GM18520 (cell line): ENCODE measurements at regions not wholly inside any gene's neighbourhood (a gene's known extent, or its start where the extent isn't known, plus 50 kb on each side); places are given as distances from the start of the nearest gene placed in this dataset.
A peak's percentile ranks its signal among the peaks of the same experiment; 100 is the strongest.

ENCODE experiments used
- ATAC-seq: cut with Tn5 transposase; IDR thresholded peaks from one replicate; pipeline ENCODE4 v1.9.1; 2021; ENCODE audit not compliant: unreplicated experiment

DNA sequence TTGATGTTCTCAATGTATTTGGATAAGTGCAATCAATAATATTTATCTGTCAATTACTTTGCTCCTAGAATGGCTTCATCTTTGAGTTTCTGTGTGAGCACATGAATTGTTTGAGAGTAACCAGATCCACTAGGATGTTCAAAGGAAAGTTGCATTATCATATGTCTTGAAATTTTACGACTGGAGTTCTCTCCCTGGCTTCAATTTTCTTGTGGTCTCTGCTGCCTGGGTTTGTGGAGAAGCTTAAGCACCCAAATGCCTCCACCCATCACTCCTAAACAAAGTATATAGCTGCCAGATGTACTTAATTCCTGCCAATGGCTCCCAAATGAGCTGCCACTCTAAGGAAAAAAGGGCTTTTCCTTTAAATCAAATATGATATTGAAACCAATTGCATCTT lies 1149.4 kb upstream of the ZEB2 start:
- no peak for ATAC-seq

DNA sequence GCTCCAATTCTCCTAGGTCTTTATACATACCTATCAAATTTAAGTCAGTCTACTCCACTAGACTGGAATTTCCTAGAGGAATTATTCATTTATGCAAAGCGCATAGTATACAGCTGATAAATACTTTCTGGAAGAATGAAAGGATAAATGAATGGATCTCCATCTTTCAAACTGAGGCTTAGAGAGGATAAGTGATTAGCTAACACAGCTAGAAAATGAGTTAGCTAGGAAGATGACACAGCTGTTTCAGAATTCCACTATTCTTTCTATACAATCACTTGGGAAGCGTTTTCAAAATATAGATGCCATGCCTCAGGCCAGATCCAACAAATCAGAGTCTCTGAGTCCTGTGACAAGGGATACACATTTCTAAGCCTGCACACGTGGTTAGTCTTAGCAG lies 1146.6 kb upstream of the ZEB2 start:
- ATAC-seq = no peak

DNA sequence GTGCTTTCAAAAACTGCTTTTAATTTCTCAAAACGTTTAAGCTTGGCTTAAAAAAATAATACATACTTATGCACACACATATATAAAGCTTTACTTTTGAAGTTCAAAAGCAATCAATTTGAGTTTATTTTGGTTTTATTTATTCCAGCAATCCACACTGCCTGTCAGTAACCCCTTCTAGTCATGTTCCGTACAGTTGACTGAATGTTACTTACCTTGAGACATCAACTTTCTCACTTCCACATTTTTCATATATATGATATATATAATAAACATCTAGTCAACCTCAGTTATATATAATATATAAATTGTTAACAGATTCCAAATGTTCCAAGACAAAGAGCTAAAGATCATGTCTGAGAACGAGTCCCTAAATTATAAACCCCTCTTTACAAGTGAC lies 1137.3 kb upstream of the ZEB2 start:
- ATAC-seq = no peak

DNA sequence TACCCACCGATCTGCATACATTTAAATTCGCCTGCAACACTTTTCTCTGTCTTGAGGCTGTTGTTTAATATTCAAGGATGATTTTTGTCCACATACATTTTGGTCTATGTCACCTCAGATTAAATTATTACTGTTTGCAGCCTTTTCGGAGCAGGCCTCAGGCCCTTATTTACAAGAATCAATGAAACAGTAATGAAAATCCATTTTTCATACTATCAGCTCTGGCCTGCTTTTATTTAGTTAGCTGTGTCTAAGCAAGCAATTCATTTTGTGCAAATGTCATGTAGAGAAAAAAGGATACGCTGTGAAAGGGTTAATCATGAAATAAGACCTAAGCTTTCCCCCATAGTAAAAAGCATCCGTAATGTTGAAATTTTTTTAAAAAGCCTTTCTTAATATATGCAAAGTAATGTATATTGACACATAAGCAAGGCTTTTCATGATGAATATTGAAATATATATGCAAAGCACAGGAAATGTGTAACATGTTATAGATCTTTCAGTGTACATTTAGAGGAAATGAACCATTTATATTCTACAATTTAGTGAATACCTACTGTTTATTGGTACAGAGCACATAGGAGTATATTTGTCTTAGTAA lies 1135.3 kb upstream of the ZEB2 start:
- no peak for ATAC-seq

DNA sequence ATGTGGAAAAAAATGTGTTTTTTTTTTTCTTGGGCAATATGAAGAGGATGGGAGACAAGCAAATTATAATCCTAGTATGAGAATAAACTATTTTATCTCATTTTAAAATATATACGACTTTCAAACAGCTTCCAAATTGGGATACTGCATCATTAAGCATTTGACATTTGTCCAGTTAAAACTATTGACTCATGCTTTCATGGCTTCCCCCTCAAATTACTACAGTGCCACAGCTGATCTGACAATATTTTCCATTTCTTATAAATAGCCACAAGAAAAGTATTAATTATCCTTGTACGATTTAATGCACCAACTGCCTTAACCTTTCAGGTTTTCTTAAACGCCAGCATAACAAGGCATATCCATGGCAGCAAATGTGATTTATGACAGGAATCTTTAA lies 1134.8 kb upstream of the ZEB2 start:
- no peak for ATAC-seq

DNA sequence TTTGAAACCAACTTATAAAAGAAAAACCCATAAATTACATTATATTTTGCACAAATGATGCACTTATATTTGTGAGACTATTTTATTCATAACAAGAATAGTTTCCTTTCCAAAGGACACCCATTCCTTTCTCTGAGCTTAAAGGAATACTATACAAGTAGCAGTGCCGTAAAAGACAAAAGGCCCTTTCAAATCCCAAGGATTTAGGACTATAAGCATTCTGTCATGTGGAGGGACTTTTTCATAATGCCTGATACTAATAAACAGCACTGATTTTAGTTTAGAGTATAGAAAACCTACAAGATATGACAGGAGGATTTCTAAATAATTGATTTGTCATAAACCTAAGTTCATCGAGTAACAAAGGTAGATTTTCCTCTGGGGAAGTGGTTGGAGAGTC lies 1134.2 kb upstream of the ZEB2 start:
- no peak for ATAC-seq

DNA sequence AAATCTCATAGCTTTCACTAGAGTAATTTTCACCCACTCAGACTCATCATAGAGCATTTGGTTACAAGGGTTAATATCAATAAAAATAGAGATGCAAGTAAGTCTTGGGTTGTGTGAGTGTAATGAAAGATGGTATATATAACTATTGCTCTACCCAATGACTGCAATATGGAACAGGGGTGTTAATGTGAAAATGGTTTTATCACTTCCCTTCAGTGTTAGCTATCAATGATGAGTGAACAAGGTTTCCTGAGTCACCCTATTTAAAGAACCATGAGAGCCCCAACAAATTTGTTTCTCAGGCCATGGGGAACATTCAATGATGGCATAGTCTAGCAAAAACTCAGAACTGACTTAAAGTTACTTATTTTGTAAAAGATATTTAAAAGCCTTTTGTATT lies 1133.6 kb upstream of the ZEB2 start:
- ATAC-seq = no peak

DNA sequence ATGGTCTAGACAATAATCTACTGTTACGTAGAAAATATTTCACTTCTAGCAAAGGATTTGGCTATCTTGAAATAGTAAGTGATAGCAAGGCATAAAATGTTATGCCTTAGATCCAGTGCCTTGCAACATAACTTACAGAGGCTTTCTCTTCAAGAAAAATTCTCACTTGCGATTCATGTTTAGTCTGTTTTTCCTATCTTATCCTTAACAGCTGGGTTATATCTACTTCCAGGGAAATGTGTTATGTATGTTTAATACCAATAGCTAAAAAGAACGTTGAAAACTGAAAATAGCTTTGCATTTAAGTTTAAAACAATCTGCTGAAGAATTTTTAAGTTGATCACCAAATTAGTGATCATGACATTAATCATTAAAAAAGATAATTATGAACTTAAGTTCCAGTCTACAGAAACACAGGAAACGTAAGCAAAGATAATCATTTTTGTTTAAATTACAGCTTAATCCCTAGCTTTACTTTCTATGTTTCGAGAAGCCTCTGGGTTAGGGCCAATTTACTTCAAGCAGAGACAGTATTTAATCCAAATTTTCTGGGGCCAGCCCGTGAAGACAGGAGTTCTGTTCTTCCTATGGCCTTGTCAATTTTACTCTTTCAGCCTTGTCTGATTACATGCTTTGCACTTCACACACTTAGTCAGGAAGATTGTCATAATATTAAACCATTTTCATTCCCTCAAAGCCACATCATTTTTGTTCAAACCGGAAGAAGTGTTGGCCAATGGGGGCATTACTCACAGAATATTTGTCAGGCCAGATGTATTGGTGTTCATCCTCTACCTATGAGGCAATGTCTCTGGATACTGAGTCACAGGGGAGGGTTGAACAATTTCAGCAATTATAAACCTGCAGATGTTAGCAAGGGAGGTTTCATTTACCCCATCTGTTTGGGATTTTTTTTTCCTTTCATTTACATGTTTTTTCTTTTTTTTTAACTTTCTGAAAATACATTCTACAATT lies 1132.9 kb upstream of the ZEB2 start:
- no peak for ATAC-seq

DNA sequence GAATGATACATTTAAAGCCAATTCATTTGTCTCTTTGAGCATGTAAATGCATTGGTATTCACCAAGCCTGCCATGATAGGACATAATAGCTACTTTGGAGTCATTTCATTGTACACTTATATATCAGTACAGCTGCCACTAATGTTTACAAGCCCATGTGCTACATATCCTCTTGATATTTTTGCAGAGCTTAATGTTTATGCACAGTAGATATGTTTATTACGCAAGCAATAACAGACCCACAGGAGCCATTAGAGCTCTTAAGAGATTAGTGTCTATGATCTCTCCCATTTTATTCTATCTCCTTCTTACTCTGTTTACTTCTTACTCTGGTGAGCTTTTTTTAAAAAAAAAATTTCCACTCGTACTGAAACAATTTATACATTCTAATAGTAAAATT lies 1132.1 kb upstream of the ZEB2 start:
- no peak for ATAC-seq

DNA sequence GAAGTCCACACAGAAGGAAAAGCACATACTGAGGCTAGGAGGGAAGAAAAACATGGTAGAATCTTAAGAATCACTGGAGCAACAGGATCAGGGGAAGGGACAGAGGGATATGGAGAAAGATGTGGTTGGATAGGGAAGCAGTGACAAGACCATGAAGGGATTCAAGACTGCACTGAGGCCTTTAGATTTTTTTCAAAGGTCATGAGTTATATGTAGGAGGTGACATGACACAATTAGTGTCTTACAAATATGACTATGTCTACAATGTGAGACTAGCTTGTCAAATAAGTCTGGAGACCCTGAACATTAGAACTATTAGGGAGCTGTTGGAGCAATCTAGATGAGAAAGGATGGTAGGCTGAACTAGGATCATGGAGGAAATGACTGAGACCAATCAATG lies 1130.3 kb upstream of the ZEB2 start:
- ATAC-seq = no peak

DNA sequence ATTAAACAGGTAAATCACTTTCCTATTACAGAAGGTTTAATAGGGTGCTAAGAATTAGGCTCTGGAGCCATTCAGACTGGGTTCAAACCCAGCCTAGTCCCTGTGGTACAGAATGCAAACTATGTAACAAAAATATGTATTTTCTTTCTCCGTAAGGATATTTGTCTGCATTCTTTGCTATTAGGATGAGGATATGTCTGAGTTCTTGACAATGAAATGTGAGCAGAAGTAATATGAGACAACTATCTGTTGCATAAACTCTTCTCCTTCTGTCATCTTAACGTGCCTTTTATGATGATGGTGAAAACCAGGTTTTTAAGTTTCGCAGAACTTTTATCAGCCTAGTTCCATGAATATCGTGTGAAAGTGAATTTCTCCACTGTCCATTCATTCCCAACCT lies 1129.1 kb upstream of the ZEB2 start:
- no peak for ATAC-seq

DNA sequence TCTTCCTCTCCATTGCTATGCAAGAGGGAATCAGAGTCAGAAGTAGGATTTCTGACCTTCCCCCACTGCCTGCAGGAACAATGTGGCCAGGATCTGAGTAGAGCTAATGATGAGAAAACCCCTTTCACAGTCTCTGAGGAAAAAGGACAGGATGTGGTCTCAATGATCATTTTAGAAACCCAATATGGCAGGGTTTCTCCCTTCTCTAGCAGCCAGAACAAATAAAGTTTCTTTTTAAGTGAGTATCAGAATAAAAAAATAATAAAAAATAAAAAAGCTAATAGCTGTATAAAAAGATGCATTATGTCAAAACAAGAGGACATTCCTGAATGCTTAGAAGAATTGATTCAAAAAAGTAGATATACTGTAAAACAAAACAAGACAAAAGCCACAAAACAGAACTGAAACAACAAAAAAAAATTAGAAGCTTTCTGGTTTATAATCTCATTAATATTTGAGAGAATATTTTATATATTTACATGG lies 1124.9 kb upstream of the ZEB2 start:
- ATAC-seq = peak; percentile 97

DNA sequence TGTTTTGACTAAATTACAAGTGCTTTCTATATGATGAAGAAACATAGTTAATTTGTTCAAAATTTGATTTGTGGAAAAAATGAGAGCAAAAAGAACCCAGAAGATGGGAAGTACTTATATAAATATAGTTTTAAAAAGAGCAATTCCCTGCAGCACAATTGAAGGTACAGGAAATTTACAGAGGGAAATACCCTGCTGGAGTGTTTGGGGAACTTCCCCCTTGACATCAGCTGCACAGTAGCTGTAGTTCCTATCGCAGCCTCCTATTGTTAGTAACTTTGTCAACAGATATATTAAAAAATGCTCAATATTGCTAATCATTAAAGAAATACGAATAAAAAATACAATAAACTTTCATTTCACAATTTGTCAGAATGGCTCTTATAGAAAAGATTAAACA lies 1118.8 kb upstream of the ZEB2 start:
- no peak for ATAC-seq

DNA sequence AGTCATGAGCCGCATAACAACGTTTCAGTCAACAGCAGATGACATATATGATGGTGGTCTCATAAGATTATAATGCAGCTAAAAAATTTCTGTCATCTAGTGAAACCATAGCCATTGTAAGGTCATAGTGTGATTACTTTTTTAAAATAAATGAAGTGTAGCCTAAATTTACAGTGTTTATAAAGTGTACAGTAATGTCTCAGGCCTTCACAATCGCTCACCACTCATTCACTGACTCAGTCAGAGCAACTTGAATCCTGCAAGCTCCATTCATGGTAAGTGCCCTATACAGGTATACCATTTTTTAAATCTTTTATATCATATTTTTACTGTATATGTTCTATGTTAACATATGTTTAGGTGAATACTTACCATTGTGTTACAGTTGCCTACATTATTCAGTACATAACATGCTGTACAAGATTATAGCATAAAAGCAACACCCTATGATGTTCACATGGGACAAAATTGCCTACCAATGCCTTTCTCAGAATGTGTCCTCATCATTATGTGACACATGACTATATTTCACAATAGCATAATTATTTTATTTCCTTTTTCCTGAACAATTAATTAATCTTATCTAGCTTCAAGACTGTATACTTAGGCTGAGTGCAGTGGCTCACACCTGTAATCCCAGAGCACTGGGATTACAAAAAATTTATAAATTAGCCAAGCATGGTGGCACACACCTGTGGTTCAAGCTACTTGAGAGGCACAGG lies 1115.9 kb upstream of the ZEB2 start:
- no peak for ATAC-seq

DNA sequence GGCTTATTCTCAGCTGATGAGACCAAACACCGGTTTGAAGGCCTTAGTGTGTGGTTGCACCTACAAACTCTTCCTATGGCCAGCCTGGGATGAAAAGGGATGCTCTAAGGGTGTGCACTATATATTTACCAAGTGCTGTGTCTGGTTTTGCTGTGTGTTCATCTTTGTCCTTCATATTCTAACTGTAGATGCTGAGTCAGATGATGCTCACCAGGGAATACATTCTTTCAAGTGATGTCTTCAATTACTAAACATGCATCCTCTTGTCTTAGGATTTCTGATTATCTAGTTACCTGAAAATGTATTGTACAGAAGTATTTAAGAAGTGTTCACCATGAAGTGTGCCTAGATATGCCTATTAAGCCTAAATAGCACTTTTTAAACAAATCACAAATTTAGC lies 1111.6 kb upstream of the ZEB2 start:
- ATAC-seq = no peak

DNA sequence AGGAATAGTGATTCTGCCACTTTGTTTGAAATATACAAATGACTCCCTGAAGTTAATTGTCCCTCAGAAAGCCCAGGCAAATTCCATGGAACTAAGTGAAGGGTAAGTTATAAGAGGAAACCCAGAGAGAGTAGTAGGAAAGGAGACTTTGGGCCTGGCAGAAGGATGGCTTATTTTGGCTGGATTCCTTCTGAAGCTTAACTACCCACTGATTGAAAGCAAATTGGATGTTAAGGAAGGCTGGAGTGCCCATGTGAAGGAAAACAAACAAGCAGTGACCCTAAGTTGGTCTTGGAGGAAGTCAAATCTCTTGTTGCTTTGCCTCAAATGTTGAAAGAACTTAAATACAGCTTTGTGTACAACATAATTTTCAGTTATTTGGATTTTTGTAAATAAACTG lies 1106.4 kb upstream of the ZEB2 start:
- no peak for ATAC-seq

DNA sequence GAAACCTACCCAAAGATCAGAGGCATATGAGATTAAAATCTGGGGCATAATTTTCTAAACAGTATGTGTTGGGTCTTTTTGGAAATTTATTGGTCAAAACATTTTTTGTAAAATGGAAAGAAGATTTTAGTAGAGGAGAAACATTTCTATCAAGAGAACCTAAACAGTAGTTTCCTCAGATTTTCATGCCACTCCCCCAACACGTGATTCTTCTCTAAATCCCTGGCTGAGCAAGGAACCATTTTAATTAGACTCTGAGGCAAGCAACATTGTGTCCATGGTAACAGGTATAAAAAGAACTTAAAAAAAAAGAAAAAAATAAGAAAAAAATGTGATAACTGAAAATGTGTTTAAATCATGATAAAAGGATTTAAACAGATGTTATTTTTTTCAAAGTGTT lies 1105.2 kb upstream of the ZEB2 start:
- no peak for ATAC-seq

DNA sequence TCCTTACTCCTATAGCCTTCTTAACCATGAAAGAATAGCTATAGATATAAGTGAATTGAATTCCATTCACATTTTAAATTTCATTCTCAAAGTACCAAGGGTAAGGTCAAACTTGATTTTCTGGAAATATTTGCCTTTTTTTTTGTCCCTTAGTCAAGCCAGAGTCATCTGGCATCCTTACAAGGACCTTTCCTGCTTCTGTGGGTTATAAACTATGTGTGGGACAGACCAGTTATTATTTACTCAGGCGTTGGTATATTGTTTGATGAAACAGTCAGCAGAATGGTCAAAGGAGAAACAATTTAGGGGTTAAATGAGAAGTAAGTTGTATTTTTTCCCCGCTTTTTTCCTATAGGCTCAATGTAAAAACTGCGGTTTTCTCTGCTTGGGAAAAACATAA lies 1103.2 kb upstream of the ZEB2 start:
- no peak for ATAC-seq

DNA sequence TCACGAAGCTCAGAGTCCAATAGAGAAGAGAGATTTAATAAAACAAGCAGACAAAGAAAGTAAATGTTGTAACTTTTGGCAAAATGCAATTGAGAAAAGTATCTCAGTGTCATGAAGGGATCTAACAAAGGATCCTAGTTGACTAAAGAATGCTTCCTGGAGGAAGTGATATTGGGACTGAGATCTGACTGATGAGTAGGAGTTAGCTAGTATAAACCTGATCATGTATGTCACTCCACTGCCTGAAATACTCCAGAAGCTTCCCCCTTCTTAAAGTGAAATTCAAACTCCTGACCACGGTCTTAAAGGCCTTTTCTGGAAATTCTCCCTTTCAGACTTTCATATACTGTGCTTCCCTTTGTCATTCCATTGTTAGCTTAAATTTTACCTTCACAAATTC lies 1102.4 kb upstream of the ZEB2 start:
- ATAC-seq = no peak

DNA sequence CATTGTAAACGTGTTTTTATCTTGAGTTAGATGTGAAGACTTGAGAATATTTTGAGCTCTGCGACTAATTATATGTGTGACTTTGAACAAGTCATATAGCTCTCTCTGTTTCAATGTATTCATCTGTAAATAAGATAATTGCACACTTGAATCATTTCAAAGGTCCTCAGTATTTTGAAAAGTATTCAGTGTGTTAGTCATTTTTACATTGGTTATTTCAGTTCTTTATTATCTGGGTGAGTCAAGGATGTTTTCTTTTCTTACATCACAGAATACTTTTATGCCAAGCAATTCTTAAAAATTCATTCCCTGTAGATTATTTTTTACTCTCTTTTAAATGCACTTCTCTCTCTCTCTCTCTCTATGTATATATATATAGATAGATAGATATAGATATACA lies 1098.0 kb upstream of the ZEB2 start:
- ATAC-seq = no peak

DNA sequence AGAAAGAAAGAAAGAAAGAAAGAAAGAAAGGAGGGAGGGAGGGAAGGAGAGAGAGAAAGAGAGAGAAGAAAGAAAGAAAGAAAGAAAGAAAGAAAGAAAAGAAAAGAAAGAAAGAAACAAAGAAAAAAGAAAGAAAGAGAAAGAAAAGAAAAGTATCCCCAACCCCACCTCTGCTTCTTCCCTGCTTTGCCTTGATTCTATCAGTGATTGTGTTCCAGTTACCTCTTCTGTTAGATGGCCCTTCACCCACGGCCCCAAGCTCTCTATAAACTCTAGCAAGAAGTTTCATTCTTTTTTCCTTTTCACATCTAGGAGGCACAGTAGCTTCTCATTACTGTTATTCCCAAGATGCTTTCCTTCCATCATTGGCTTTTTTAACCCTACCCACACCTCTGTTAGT lies 1097.5 kb upstream of the ZEB2 start:
- ATAC-seq = no peak

DNA sequence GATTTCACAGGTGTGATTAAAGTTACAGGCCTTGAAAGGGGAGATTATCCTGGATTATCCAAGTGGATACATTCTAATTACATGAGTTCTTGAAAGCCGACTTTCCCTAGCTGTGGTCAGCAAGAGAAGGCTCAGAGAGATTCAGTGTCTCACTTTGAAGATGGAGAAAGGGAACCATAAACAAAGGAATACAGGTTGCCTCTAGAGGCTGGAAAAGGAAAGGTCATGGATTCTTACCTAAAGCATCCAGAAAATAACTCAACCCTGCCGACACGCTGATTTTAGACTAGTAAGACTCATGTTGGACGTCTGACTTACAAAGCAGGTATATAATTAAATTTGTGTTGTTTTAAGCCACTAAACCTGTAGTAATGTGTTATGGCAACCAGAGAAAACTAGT lies 1095.7 kb upstream of the ZEB2 start:
- no peak for ATAC-seq
